GM19468 (cell line): ENCODE measurements at regions not wholly inside any gene's neighbourhood (a gene's known extent, or its start where the extent isn't known, plus 50 kb on each side); places are given as distances from the start of the nearest gene placed in this dataset.
"Not testable (repeated sequence)": the region's sequence is repeated elsewhere in the genome, so short reads cannot be mapped to it uniquely, and the experiment has no call there.

ENCODE experiments used
- ATAC-seq: cut with Tn5 transposase; IDR thresholded peaks from one replicate; pipeline ENCODE4 v1.9.1; 2021; ENCODE audit warnings: mild to moderate bottlenecking, moderate library complexity, moderate number of reproducible peaks; ENCODE audit not compliant: unreplicated experiment; ENCODE audit errors: extremely low read depth

DNA sequence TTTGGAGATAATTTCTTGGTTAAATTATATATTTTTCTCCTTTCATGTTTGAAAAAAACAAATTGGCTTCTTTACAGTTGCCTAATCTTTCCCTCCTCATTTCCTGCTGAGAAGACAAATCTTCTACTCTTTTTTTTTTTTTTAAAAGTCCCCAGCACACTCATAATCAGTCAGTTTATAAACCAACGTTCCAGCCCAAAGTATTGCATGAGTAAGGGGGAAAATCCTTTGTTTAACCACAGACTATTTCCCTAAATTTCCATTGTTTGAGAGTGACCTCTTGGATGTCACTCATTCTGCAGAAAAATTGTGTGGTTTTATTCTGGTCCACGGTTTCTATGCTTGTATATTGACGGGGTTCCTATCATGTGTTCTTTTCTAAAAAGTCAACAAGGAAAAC lies 55.1 kb upstream of the TLR4 start:
- ATAC-seq, result no peak

DNA sequence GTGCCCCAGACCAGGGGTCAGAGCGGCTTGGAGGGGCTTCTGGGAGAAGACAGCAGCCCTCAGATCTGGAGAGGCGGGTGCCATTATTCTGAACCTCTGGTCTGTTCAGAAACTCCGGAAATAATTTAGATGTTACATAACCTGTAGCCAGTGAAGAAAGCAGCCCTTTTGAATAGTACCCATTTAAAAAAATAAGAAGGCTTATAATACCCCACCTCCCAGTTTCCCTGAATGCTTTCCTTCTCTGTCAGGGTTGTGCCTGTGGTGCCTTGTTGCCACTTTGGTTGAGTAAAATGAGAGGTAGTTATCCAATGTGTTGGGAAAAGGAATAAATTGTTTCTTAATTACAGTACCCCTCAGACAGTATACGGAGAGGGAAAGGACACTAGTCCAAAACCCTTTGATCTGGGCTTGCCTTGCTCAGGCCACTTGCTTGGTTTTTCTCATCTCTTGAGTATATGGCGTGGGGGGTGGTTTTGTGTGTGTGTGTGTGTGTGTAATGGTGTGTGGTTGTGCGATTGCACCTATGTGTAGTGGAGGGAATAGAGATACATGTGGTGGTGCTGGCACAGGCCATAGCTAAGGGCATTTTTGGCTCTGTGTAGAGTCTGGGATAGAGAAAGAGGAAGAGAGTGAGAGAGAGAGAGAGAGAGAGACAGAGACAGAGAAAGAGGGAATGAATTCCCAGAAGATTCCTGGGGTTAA lies 59.1 kb upstream of the TLR4 start:
- ATAC-seq, result no peak

- peak; percentile 72 for ATAC-seq
These were observed 59.9 kb upstream of the TLR4 start for GRCh38 chr9:117644133-117644931.

- ATAC-seq, result no peak
These were observed 60.9 kb upstream of the TLR4 start for GRCh38 chr9:117643288-117643654.

DNA sequence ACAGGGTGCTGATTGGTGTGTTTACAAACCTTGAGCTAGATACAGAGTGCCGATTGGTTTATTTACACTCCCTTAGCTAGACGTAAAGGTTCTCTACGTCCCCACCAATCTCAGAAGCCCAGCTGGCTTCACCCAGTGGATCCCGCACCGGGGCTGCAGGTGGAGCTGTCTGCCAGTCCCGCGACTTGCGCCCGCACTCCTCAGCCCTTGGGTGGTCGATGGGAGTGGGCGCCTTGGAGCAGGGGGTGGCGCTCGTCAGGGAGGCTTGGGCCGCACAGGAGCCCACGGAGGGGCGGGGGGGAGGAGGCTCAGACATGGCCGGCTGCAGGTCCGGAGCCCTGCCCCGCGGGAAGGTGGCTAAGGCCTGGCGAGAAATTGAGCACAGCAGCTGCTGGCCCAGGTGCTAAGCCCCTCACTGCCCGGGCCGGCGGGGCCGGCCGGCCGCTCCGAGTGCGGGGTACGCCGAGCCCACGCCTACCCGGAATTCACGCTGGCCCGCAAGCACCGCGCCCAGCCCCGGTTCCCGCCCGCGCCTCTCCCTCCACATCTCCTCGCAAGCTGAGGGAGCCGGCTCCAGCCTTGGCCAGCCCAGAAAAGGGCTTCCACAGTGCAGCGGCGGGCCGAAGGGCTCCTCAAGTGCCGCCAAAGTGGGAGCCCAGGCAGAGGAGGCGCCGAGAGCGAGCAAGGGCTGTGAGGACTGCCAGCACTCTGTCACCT lies 61.5 kb upstream of the TLR4 start:
- not testable (repeated sequence) for ATAC-seq

GRCh38 chr9:117636681-117637080 lies 67.5 kb upstream of the TLR4 start:
- ATAC-seq, result no peak

DNA sequence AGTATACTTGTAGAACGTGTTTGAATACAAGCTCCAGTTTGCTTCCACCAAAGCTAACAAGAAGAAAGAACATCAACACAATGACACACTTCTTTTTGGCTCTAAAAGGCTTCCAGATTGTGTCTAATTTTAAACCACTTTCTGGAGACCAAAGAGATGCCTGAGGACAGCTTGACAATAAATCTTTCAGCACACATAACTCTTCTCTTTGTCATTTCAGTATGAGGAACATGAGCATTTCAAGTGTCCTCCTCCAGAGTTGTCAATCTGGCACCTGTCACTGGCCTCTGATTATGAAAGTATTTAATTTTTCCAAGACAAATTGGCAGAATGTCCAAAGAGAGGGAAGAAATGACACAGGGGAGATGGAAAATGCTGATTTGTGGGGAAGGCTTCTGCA lies 79.0 kb upstream of the TLR4 start:
- ATAC-seq, result no peak

DNA sequence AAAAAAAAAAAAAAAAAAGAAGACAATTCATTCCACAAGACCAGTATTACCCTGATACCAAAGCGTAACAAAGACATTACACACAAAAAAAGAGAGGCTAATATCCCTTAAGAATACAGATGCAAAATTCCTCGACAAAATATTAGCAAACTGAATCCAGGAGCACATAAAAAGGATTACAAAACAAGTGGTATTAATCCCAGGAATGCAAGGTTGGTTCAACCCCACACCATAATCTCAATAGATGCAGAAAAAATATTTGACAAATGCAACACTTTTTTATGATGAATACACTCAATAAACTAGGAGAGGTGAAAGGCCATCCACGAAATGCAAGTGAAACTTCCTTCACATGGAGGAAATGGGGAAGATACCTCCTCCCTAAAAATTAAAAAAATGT lies 80.1 kb upstream of the TLR4 start:
- no peak for ATAC-seq

DNA sequence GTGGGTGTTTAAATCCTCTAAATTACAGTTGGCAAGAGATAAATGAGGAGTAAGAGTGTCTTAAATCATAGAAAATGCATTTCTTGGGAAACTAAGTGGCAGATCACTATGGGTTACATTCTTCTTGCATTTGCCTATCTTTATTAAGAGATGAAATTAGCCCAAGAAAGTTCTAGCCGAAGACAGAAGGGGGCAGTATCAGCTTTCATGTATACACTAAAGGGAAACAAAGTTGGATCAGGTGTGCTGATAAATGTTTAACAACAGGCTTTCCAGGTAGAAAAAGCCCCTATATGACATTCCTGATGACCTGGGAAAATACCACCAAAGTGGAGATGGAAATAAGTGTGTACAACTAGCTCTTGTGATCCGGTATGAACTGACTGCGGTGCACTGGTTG lies 81.9 kb upstream of the TLR4 start:
- no peak for ATAC-seq

DNA sequence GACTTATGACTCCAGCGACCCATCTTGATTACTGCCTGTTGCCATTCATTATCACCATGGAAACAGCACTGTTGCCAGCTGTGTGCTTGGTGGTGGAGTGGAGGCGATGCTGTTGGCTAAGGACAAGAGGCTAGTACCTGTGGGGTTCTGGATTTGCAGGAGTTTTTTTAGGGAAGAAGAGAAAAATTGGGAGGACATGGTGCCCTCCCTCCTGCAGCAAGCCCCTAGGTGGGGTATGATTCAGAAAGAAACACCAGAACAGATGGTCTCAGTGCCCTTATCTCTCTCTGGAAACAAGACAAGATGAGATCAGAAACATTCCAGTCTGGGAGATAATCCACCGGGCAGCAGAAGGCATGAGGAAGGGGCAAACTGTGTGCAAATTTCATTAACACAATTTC lies 87.8 kb upstream of the TLR4 start:
- ATAC-seq, result no peak

DNA sequence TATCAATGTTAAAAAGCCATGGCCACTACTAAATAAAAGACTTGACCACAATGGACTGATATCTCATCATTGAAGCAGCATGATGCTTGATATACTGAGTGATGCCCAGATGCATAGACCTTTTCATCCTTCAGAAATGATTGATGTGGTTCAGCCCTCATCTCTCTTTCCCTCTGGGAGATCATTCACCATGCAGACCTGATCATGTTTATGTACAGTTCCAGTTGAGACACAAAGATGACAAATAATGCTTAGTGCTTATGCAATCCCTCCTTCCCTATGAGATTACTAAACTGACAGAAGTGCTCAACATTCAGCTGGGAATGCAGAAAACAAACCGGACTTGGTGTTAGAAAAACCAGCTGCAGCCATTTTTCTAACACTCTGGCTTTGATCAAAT lies 91.9 kb upstream of the TLR4 start:
- ATAC-seq, result no peak

DNA sequence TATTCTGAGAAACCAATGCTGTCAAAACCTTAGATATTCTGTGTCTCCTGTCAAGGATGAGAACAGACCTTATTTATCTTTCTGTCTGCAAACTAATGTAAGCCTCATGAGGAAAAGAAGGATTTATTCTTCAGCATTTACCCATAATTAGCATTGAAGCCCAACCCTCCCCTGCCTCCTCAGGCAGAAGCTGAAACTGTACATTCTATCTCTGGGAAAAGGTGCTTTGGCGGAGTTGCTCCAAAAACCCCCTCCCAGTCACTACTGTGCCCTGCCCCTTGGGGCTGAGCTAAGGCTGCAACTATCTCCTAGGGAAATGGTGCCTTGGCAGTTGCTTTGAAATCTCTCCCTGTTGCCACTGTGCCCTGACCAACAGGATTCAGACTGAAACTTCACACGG lies 106.2 kb upstream of the TLR4 start:
- ATAC-seq, result no peak

DNA sequence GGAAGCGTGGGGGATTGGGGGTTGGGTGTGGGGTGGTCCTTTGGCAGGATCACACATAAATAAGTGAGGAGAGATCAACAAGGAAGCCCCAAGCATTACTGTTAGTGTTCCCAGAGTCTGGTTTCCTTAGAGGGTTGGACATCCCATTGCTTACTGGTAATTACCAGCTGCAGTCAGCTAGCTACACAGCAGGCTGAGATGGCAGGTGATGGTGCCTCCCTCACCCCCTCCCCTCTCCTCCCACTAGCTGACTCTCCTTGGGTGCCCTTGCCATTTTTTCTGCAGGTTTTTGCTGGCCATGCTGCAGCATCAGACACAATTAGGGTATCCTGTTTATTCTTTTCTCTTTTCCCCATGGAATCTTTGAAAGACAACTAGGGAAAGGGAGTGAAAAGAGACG lies 107.5 kb upstream of the TLR4 start:
- no peak for ATAC-seq

DNA sequence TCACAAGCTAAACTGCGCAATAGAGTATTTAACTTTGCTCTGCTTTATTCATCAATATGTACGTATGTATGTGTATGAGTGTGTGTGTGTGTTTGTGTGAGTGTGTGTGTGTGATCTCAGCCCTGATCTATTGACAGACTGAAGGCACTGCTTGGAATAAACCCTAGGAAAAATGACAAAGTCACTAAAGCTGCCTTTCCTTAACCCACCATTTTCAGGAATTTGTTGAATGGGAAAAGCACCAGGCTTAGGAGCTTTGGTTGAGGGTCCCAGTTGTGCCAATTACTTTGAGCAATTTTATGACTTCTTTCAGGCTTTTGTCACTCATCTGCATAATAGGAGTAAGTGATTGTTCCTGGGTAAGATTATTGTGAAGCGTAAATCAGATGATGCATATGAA lies 108.6 kb upstream of the TLR4 start:
- ATAC-seq, result no peak

- ATAC-seq, result no peak
These were observed 116.9 kb upstream of the TLR4 start for GRCh38 chr9:117587263-117587662.

DNA sequence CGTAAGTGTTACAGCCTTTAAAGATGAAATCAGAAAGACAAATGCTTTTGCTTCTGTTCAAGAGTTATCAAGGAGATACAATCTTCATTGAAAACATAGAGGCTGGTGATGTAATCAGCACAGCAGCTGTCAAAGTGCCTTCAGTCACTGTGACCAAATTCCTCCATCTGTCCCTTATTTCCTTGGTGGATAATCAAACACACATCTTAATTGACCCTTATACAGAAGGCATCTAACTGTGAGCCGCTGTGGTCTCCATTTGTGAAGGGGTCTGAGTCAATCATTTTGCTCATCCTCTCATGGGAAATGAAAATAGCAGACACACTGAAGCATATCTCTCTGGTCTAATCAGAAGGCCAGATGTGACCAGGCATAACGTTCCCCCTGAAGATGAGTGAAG lies 130.1 kb upstream of the TLR4 start:
- ATAC-seq, result no peak

GRCh38 chr9:117564839-117565238 lies 139.4 kb upstream of the TLR4 start:
- no peak for ATAC-seq

DNA sequence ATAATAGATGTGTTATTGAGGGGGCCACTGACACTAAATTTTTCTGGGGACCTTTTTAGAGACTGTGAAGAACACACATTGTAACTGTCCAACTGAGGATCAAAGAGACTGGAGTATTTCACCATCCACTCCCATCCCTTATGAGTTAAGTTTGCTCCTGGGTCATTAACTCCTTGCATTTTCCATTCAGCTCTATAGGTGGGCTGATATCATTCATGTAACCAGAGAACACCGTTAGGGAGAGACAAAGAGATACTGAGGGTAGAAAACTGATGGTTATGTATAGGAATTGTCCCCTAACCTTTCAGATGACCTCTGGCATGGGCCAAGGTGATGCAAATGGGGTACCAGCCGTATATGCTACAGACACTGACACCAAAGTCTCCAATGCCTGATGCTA lies 142.4 kb upstream of the TLR4 start:
- no peak for ATAC-seq

- ATAC-seq, result no peak
These were observed 141.2 kb upstream of the ASTN2 start for GRCh38 chr9:117555964-117556629.

- ATAC-seq, result no peak
These were observed 138.0 kb upstream of the ASTN2 start for GRCh38 chr9:117552811-117553210.

GRCh38 chr9:117551171-117551570 lies 136.3 kb upstream of the ASTN2 start:
- no peak for ATAC-seq
